ENCODE measurements at regions not wholly inside any gene's neighbourhood (a gene's known extent, or its start where the extent isn't known, plus 50 kb on each side); places are given as distances from the start of the nearest gene placed in this dataset.

- peak overlapping the region; percentile 62 for H2AFZ ChIP-seq (ENCODE audit: low read depth, low read length)
- no peaks in the 10 kb centered on the region for H3K36me3 ChIP-seq (ENCODE audit: insufficient read depth, low read length)
- DNase-seq (peak; percentile 50), ATAC-seq (ENCODE audit: insufficient read depth, low read depth) (peak; percentile 93)
- H3K9me3 ChIP-seq (ENCODE audit: insufficient read depth, low read length, severe bottlenecking), result no peaks in the 10 kb centered on the region
- H3K9ac ChIP-seq (ENCODE audit: low read depth, low read length), result peak overlapping the region; percentile 32; the same call in 1 of the 2 replicates
- no peaks in the 10 kb centered on the region for H3K27me3 ChIP-seq (ENCODE audit: insufficient read depth, low read length, poor library complexity)
- TF ChIP-seq CTCF (IDR thresholded peaks at IDR 0.05; ENCODE audit: borderline replicate concordance, extremely low read depth, low read length, poor library complexity, severe bottlenecking) (no peak), EZH2 (IDR thresholded peaks at IDR 0.05; ENCODE audit: borderline replicate concordance, low read depth, low read length, severe bottlenecking) (no peak)
- H4K20me1 ChIP-seq (ENCODE audit: insufficient read depth, low read length), result no peaks in the 10 kb centered on the region
- peak overlapping the region in 1 of 2 experiments; percentile 44; a peak in 2 of 4 replicates for H3K4me3 ChIP-seq (ENCODE audit: low read depth in 1 of 2, low read length in 2 of 2)
- H3K79me2 ChIP-seq (ENCODE audit: insufficient read depth, low read length), result no peaks in the 10 kb centered on the region
- H3K4me2 ChIP-seq (ENCODE audit: insufficient read depth, low read length), result peak overlapping the region; percentile 57
- peaks cover 8% of the 10 kb centered on the region for H3K4me1 ChIP-seq (ENCODE audit: insufficient read depth, low read length)
- H3K27ac ChIP-seq (ENCODE audit: low read length), result peak overlapping the region; percentile 66
Observed at GRCh38 chrX:40952855-40953254, 132.4 kb upstream of the USP9X start.

- DNase-seq, result no peak
- Histone ChIP-seq H3K9ac (ENCODE audit: low read depth, low read length) (no peak overlapping the region), H3K27me3 (ENCODE audit: insufficient read depth, low read length, poor library complexity) (no peaks in the 10 kb centered on the region), H4K20me1 (ENCODE audit: insufficient read depth, low read length) (no peaks in the 10 kb centered on the region), H3K79me2 (ENCODE audit: insufficient read depth, low read length) (no peaks in the 10 kb centered on the region), H3K27ac (ENCODE audit: low read length) (peak overlapping the region; percentile 66; the same call in 1 of the 2 replicates), H3K4me3 (ENCODE audit: low read depth in 1 of 2, low read length in 2 of 2) (peak overlapping the region in 1 of 2 experiments; percentile 44; a peak in 1 of 4 replicates), H3K4me1 (ENCODE audit: insufficient read depth, low read length) (peaks cover 8% of the 10 kb centered on the region), H2AFZ (ENCODE audit: low read depth, low read length) (peak overlapping the region; percentile 62), H3K4me2 (ENCODE audit: insufficient read depth, low read length) (peak overlapping the region; percentile 57), H3K9me3 (ENCODE audit: insufficient read depth, low read length, severe bottlenecking) (no peaks in the 10 kb centered on the region), H3K36me3 (ENCODE audit: insufficient read depth, low read length) (no peaks in the 10 kb centered on the region)
- 0 out of 3 replicates have a peak, but pooled peaks have one; percentile 22 for ATAC-seq (ENCODE audit: insufficient read depth, low read depth)
- TF ChIP-seq CTCF (IDR thresholded peaks at IDR 0.05; ENCODE audit: borderline replicate concordance, extremely low read depth, low read length, poor library complexity, severe bottlenecking) (no peak), EZH2 (IDR thresholded peaks at IDR 0.05; ENCODE audit: borderline replicate concordance, low read depth, low read length, severe bottlenecking) (no peak)
Observed at GRCh38 chrX:40953369-40953768, 131.9 kb upstream of the USP9X start.

- no peaks in the 10 kb centered on the region for H3K9me3 ChIP-seq (ENCODE audit: insufficient read depth, low read length, severe bottlenecking)
- TF ChIP-seq EZH2 (IDR thresholded peaks at IDR 0.05; ENCODE audit: borderline replicate concordance, low read depth, low read length, severe bottlenecking) (no peak), CTCF (IDR thresholded peaks at IDR 0.05; ENCODE audit: borderline replicate concordance, extremely low read depth, low read length, poor library complexity, severe bottlenecking) (no peak)
- H3K9ac ChIP-seq (ENCODE audit: low read depth, low read length), result no peak overlapping the region
- DNase-seq (no peak), ATAC-seq (ENCODE audit: insufficient read depth, low read depth) (no peak)
- no peaks in the 10 kb centered on the region for H3K36me3 ChIP-seq (ENCODE audit: insufficient read depth, low read length)
- no peak overlapping the region for H2AFZ ChIP-seq (ENCODE audit: low read depth, low read length)
- H3K27me3 ChIP-seq (ENCODE audit: insufficient read depth, low read length, poor library complexity), result no peaks in the 10 kb centered on the region
- no peak overlapping the region for H3K27ac ChIP-seq (ENCODE audit: low read length)
- no peaks in the 10 kb centered on the region for H4K20me1 ChIP-seq (ENCODE audit: insufficient read depth, low read length)
- H3K79me2 ChIP-seq (ENCODE audit: insufficient read depth, low read length), result no peaks in the 10 kb centered on the region
- no peak overlapping the region for H3K4me3 ChIP-seq (ENCODE audit: low read depth in 1 of 2, low read length in 2 of 2)
- no peaks in the 10 kb centered on the region for H3K4me1 ChIP-seq (ENCODE audit: insufficient read depth, low read length)
- H3K4me2 ChIP-seq (ENCODE audit: insufficient read depth, low read length), result no peak overlapping the region
Observed at GRCh38 chrX:40960041-40960440, 125.2 kb upstream of the USP9X start.
